G401.6 (cell line): ENCODE measurements at regions not wholly inside any gene's neighbourhood (a gene's known extent, or its start where the extent isn't known, plus 50 kb on each side); places are given as distances from the start of the nearest gene placed in this dataset.
"Not testable (repeated sequence)": the region's sequence is repeated elsewhere in the genome, so short reads cannot be mapped to it uniquely, and the experiment has no call there.

ENCODE experiments used
- FAIRE-seq: peaks from 2 replicates; lab custom pipeline; 2012; peaks lifted over from hg19 to GRCh38; lab: Jason Lieb, UNC

DNA sequence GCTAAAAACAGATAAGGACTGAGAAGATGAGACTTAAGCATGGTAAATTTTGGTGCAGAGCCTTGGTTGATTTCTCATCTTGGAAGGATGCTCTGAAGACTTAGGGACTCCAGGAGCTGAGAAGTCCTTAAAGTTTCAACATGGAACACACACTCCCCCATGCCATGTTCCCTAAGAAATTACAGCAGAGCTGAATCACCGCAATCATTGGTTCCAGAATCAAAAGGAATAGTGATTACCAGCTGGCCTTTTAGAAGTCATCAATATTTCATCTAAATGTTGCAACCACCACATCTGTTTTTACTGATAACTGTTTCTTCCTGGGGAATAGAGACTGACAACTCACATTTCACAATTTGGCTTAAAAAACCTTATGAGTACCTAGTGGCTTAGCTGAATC lies 229.3 kb downstream of the MINAR1 start:
- no peak for FAIRE-seq

DNA sequence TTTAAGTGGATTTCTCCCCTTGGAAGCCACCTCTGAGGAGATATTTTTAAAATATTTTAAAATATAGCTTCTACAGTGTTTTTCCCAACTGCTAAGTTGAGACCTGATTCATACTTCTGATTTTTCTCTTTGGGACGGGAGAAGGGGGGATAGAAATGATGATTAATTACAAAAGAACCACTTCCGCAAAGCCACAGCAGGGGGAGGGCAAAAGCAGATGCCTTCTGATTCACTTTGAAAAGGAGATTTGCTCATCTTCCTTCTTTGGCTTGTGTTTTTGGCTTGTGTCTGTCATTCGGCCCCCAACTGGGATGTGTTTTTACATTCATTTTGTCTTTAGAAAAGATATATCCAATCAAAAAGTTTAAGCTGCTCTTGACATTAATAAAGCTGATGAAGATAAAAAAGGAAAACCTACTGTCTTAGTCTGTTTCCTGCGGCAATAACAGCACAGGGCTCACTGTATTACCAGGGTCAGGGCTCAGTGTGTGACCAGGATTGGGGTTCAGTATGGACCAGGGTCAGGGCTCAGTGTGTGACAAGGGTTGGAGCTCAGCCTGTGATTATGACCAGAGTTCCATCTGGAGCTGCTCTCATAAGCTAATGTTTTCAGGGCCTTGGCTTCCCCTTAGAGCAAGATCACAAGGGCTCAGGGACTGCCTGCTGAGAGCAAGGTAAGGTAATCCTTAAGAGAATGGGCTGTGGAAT lies 223.2 kb downstream of the MTHFS start:
- no peak for FAIRE-seq

DNA sequence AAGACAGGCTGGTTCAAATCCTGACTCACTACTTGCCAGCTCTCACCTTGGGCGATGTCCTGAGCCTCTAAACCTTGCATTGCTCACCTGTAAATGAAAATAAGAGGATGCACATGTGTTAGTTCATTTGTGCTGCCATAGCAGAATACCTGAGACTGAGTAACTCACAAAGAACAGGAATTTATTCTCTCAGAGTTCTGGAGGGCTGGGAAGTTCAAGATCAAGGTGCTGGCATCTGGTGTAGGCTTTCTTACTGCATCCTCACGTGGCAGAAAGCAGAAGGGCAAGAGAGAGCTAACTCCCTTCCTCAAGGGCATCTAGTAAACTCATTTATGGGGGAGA lies 222.7 kb downstream of the MTHFS start:
- FAIRE-seq, result no peak

DNA sequence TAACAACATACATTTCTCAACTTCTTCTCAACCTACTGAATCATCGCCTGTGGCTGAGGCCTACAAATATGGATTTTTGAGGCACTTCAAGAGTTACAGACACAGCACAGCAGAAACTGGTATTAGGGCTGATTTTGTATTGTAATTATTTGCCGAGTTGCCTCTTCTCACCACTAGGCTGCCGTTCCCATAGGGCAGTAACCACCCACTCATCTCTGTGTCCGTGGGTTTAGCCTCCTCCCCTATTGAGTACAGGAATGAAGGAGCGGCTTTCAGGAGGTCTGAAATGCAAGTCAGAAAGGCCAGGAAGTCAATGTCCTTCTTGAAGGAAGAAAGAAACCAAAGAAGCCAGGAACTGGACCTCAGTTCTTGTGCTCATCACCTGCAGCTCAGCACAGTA lies 220.8 kb downstream of the MTHFS start:
- FAIRE-seq, result no peak

DNA sequence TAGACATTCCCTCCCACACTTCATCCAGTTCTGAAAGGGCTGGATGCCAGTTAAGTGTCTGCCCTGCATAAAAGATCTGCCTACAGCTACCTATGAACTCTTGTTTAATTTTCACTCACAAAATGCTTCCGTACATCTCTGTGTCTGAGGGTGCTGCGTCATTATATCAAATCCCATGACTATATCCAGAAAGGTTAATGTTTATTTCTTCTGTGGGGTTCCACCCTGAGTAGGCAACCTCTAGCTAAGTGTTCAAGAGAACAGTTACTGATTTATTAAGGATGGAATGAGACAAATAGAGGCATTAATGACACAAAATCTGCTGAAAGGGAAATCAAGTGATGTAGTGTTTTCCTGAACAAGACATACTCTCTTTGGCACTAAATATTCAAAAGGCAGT lies 220.2 kb downstream of the MTHFS start:
- no peak for FAIRE-seq

DNA sequence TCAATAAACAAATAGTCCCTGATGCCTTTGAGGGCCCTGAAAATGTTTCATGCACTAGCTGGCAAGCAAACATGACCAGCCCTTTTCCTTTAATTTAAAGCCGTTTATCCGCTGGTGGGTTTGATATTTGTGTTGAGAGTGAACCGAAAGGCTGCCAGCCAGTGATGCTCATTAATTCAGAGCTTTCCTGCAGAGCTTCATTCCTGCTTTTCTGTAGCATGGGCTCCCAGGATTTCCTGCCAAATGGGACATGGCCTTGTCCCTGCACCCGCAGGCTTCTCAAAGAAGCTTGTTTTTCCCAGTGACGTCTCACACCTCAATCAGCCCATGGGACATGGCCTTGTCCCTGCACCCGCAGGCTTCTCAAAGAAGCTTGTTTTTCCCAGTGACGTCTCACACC lies 219.6 kb downstream of the MTHFS start:
- no peak for FAIRE-seq

DNA sequence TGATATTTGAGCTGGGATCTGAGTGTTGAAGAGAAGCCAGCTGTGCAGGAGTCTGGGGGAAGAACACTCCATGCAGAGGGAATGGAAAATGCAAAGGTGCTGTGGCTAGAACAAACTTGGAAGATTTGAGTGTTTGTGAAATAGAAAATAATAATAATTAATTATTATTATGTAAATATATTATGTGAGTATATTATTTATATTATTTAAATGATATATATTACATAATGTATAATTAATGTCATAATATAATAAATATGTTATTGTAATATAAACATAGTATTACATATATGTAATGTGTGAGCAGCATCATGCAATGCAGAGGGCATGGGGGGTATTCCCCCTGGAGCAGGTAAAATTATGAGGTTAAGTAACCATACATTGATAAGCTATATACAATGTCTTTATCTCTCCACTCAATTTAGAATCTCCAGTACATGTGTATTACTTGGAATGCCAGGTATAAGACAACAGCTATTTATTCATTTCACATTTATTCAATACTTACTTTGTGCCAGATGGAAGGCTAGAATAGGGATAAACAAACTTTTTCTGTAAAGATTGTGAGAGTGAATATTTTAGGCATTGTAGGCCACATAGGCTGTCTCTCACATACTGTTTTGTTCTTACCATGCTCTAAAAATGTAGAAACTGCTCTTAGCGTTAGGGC lies 218.6 kb downstream of the MTHFS start:
- FAIRE-seq, result no peak

DNA sequence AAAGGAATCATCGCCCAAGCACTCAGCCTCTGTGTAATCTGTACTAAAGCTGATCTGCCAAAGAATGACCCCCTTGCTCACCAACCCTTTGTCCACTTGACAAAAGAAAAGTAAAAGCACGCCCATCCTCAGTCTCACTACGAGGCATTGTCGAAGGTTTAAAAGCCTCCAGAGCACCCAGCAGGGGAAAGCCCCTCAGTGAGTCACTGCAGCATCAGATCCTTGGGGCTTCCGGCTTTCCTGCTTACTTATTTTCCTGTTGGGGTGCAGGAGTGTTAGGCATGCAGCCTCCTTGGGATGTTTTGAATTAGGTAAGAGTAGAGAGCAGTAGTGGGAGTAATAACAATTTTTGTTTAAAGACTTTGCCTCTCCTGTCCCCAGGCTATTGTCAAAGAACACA lies 216.1 kb downstream of the MTHFS start:
- no peak for FAIRE-seq

DNA sequence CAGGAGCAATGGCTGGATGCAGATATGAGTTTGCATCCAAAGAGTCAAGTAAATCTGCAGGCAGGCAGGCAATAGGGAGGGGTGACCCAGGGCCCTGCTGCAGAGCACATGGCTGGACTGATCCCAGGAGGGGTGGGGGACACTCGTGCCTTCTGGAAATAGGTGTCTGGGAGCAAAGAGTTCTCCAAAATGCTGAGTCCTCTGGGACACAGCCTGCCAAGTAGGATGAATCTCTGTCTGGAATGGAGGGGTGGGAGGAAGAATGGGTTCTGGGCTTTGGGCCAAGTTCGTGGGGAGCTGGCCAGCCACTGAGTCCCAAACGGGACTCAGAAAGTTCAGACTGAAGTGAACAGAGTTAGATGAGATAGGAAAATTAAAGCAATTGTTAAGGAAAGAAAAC lies 214.5 kb downstream of the MTHFS start:
- FAIRE-seq, result no peak

DNA sequence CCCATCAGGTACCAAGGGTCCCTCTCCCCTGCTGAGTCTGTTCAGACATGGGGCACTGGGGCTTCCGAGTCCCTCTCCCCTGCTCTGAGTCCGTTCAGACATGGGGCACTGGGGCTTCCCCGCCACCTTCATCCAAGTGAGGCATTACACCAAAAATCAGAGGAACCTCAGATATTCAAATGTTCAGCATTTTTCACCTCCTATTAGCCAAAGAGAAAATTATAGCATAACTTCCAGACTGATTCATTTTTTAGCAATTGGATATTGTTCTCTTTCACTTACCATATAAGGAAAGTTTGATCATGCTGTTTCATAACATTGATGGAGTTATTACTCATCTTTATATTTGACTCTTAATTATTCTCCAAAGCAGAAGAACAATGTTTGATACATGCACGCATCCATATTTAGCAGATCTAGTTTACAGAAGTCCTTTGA lies 213.9 kb downstream of the MTHFS start:
- no peak for FAIRE-seq

DNA sequence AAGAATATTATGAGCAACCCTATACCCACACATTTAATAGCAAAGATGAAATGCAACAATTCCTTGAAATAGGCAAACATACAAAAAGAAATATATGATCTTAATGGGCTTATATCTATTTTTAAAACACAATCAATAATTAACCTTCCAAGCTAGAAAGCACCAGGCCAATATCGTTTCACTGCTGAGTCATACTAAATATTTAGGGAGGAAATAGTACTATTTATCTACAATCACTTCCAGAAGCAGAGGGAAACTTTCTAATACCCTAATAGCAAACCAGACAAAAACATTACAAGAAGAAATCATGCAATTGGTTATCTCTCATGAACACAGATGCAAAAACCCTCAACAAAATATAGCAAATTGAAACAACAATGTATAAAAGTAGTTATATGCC lies 207.8 kb downstream of the MTHFS start:
- FAIRE-seq, result no peak

DNA sequence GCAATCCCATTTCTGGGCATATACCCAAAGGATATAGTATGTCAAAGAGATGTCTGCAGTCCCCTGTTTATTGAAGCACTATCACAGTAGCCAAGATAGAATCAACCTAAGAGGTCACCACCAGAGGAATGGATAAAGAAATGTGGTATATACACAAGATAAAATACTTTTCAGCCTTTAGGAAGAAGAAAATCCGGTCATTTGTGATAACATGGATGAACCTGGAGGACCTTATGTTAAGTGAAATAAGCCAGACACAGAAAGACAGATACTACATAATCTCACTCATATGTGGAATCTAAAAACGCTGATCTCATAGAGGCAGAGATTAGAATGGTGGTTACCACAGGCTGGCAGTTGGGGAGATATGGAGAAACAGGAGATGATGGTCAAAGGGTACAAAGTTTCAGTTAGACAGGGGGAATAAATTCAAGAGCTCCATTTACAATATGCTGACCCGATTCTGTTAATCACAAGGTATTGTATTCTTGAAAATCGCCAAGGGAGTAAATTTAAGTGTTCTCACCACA lies 195.8 kb downstream of the MTHFS start:
- FAIRE-seq, result no peak

DNA sequence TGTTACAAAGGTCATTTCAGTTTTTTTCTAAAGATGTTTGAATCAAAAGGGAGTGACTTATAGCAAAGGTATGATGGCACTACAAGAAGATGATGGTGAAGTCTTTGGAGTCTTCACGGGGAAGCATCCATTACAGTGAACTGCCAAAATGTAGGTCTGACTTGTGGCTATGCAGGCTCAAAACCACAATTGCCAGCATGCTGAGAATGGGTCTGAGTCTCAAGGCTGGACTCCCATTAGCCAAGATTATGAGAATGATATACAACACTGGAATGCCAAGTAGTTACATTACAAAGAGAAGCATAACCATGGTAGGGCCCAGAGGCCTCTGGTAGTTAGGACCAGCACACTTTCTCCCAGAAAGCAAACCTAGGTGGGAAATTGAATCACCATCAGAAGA lies 194.2 kb downstream of the MTHFS start:
- no peak for FAIRE-seq

DNA sequence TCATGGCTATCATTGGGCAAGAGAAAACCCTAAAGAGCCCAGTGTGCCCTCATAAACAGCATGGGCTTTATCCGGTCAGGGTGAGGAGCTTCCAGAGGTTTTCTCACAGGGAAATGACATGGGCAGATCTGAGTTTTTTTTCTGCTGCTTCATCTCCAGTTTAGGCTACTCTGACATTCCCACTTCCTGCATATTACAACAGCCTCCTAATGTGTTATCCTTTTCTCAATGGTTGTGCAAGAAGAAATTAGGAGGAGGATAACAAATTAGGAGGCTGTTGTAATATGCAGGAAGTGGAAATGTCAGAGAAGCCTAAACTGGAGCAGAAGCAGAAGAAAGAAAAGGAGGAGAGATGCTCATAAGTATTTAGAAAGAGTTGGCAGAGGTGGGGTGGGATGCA lies 175.6 kb downstream of the MTHFS start:
- no peak for FAIRE-seq

DNA sequence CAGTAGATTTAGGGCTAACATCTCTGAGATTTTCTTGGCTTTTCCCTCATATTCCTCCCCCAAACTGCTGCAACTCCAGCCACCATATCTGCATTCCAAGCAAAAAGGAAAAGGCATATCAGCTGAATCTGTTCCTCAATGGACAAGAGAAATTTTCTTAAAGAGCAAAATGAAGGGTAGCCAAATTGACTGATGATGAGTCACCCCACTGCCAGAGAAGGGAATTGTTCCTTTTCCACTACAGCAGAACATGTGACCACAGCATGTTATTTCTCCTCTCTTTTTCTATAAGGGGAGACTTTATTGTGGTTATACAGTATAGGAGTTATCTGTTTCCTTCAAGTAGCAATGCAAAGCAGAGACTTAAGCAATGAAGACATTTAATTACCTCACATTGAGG lies 172.5 kb downstream of the MTHFS start:
- FAIRE-seq, result no peak

DNA sequence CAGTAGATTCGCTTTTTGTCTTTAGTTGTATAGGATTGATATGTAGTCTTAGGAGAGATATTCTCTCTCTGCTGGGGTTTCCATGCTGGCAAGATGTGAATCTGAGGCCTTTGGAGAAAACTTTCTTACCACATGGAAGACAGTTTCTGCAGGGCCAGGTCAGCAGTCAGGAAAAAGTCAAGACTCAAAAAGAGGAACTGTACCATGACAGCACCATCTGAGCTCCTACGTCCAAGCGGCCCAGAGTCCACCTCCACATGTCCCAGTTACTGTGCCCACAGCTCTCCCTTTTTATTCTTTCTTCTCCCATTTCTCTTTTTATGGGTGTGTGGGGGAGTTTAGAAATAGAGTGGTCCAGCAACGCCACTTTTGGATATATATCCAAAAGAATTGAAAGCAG lies 172.0 kb downstream of the MTHFS start:
- no peak for FAIRE-seq

DNA sequence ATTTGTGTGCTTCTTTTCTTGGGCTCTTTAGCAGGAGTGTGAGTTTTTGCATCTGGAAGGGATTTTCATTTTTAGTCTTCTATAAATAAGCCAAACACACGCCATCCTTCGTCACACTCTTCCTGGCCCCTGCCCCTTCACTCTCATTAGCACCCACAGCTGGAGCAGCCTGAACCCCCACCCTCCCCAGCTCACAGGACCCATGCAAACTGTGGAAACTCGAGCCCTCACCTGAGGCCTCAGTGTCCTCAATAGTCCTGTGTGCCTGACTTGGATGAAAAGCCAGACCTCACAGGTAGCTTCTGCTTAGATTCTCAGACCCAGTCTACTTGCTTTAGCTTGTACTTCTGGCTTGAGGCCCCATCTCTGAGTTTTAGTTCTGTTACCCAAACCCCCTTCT lies 167.9 kb downstream of the MTHFS start:
- no peak for FAIRE-seq

DNA sequence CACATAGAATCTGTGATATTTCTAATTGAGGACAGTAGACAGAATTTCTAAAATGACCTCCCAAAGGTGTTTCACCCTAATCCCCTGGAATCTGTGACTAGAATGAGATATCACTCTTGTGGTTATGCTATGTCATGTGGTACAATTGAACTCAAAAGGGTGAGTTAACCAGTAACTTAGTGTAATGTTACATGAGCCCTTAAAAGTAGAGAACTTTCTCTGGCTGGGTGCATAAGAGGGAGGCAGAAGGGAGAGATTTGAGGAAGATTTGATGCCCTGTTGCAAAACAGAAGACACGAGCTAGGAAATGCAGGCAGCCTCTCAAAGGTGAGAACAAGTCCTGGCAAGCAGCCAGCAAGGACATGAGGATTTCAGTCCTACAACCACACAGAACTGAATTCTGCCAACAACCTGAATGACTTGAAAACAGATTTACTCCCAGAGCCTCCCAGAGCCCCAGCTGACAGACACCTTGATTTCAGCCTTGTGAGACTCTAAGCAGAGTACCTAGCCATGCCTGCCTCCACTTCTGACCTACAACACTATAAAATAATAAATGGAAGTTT lies 160.3 kb downstream of the MTHFS start:
- no peak for FAIRE-seq

DNA sequence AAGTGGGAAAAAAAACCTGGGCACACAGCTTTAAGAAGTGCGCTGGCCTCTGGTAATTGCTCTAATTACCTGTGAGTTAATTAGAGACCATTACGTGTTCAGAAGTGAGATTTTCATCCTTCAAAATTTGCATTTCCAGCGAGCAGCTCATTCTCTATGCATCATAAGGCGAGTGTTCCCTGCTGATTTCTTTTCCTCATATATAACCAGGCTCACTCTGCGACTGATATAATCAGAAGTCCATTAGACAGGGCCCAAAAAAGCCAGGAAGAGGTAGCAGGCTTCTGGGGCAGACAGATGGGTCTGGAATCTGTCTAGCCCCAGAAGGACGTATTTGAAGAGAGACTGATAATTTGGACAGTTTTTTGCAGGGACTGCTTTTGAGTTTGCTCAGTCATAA lies 158.7 kb downstream of the MTHFS start:
- no peak for FAIRE-seq

DNA sequence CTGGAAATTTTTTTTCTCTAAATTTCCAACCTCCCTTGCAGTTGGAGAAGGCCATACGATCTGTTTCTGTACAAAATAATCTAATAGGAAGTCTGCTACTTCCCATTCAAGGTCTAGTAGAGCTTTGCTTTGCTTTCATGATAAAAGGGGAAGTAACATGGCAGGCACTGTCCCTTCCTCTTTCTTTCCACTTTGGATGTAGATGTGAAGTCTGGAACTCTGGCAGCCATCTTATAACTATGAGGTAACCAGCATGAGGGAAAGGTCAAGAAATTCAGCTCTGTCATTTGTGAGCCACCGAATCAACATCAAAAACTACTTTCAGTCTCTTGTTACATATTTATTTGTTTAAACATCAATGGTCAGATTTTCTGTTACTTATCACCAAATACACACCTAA lies 156.3 kb downstream of the MTHFS start:
- no peak for FAIRE-seq

DNA sequence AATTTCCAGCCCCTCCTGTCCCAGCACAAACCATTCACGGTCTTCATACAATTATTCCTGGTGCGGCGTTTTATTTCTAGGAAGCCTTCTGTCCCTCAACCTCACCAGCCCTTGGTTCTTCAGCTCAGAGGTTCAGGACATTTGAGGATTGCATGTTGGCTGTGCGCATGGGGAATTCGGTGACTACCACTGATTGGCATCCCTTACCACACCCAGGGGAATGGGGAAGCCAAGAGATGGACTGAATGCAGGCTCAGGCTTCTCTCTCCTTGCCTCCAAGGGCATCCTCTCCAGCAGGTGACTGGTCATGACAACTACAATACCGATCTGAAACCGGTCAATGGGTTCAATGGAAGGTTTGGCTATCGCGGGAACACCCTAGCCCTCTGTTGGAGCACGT lies 153.8 kb downstream of the MTHFS start:
- no peak for FAIRE-seq

DNA sequence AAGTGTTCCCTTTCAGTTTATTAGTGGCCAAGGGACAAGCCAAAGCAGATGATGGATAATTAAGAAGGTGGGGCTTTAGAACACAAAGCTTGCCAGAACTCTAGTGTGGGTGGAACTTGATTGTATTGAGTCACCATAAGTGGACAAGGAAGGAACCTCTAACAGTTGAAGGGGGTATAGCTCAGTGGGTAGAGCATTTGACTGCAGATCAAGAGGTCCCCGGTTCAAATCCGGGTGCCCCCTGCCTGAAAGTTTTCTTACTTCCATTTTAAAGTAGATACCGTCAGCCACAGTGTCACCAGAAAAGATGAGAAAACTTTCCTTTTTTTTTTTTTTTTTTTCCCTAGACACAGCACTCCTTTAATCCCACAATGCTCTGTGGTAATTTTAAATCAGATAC lies 152.3 kb downstream of the MTHFS start:
- not testable (repeated sequence) for FAIRE-seq

DNA sequence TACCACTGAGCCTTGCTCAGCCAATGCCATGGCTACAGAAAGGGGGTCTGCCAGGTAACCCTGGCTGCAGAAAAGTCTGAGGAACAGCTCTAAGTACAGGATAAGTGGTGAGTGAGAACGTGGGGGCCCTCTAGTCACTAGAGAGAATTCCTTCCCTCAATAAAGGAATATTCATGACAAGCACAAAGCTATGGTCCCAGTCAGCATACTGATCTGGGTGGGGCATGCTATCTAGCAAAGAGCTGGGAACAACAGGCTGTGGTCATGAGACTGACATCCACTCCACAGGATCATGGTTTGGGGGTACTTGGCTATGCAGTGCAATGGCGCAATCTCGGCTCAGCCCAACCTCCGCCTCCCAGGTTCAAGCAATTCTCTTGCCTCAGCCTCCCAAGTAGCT lies 140.4 kb downstream of the MTHFS start:
- no peak for FAIRE-seq

DNA sequence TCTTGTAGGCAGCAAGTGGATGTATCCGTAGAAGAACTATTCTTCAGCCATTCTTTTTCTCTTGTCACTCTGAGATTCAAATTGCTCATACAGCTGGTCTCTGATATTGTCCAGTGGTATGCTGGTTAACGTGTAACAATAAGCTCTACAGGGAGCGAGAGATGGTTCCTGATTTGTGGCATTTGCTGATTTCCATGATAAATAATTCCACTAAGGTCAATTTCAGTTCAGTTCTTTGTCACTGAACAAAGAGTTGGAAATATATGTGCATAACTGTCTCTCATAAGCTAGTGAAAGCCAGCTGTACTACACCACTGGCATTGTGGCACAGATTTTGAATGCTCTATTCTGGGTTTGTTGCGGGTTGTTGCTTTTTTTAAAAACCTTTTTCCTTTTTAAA lies 131.7 kb downstream of the MTHFS start:
- FAIRE-seq, result no peak
